ENCODE measurements at regions not wholly inside any gene's neighbourhood (a gene's known extent, or its start where the extent isn't known, plus 50 kb on each side); places are given as distances from the start of the nearest gene placed in this dataset.

GRCh38 chr13:91196958-91197357, 150.5 kb upstream of the MIR17HG start:
- no peak for TF ChIP-seq POLR2A (IDR thresholded peaks at IDR 0.05)
- TF ChIP-seq CTCF (IDR thresholded peaks at IDR 0.05), result no peak
- no peak for TF ChIP-seq POLR2AphosphoS5 (IDR thresholded peaks at IDR 0.05)
